Natural killer cell treated with Interleukin-12 subunit alpha and Interleukin-12 subunit beta and Interleukin-15 and Interleukin-18, amount 100 ng/mL, for 72 hours (primary cell): ENCODE measurements at regions not wholly inside any gene's neighbourhood (a gene's known extent, or its start where the extent isn't known, plus 50 kb on each side); places are given as distances from the start of the nearest gene placed in this dataset.
A peak's percentile ranks its signal among the peaks of the same experiment; 100 is the strongest.

ENCODE experiments used
- ATAC-seq, 2 donors: fragments of 150-1000 bp; cut with Tn5 transposase in 1 of 2; sonication (Bioruptor Pico), chemical (Tn5 transposase) in 1 of 2; 2 replicates each; pipeline ENCODE4 v1.10.0; 2021
- DNase-seq: peaks from one replicate; pipeline ENCODE4 v3.0.0; 2022; ENCODE audit warnings: low spot score
- H3K27ac Mint-ChIP-seq, 2 donors: 1 replicate in 1 of 2; 2 replicates in 1 of 2; pipeline ENCODE4 v1.8.0; 2022; ENCODE audit warnings: mixed read lengths in 2 of 2, mild to moderate bottlenecking in 1 of 2, moderate library complexity in 1 of 2
- H3K27me3 Mint-ChIP-seq, 2 donors: 1 replicate in 1 of 2; 2 replicates in 1 of 2; pipeline ENCODE4 v1.8.0; 2022; ENCODE audit warnings: mixed read lengths in 2 of 2
- H3K36me3 Mint-ChIP-seq: one replicate; pipeline ENCODE4 v1.8.0; 2022; ENCODE audit warnings: mixed read lengths
- H3K4me1 Mint-ChIP-seq, 2 donors: 1 replicate in 1 of 2; 2 replicates in 1 of 2; pipeline ENCODE4 v1.8.0; 2022; ENCODE audit warnings: low read depth in 2 of 2, mixed read lengths in 2 of 2, mild to moderate bottlenecking in 1 of 2
- H3K4me3 Mint-ChIP-seq: one replicate; pipeline ENCODE4 v1.8.0; 2022; ENCODE audit warnings: mixed read lengths
- H3K9me3 Mint-ChIP-seq: 2 replicates; pipeline ENCODE4 v1.8.0; 2022; ENCODE audit warnings: mixed read lengths

DNA sequence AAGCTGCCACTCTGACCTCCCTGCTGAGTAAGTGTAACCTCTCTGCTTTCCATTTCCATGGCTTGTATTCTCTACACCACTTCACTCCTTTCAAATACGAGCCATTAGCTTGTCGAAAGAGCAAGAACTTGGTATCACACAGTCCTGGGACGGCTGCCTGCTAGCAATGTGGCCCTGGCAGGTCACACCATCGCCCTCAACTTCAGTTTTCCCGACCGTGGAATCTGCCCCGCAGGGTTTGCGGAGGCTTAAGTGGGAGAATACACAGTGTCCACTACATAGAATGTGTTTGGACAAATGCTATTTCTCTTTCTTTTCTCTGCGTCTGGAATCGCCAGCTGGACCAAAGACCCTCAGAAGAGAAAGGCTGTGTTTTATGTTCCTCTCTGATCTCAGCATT lies 78.6 kb upstream of the STOX2 start:
- Mint-ChIP-seq H3K27ac (no peak overlapping the region), H3K4me3 (no peak overlapping the region), H3K36me3 (no peaks in the 10 kb centered on the region), H3K9me3 (no peaks in the 10 kb centered on the region), H3K27me3 (peaks cover 0 to 12% of the 10 kb centered on the region in 2 donors), H3K4me1 (peaks cover 0 to 5% of the 10 kb centered on the region in 2 donors)
- no peak for ATAC-seq
- DNase-seq = no peak

DNA sequence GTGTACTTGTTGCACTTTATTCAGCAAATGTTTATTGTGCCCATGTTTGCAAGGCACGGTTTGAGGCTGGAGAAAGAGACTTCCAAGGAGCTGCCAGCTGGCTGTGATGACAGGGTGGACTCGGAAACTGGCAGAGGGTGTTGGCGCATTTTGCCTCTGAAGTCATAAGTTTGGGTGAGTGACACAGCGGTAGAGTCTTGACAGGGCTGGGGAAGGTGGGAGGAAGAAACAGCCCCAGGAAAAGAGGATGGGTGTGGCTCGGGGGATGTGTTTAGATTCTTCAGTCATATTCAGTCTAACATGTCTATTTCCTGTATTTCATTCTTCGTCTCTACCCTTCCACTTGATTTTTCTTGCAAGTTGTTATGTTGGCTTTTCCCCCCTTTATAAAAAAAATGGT lies 77.0 kb upstream of the STOX2 start:
- Mint-ChIP-seq H3K27me3 (peaks cover 0 to 12% of the 10 kb centered on the region in 2 donors), H3K4me1 (peaks cover 0 to 5% of the 10 kb centered on the region in 2 donors), H3K36me3 (no peaks in the 10 kb centered on the region), H3K9me3 (no peaks in the 10 kb centered on the region), H3K27ac (no peak overlapping the region), H3K4me3 (no peak overlapping the region)
- ATAC-seq (no peak), DNase-seq (no peak)

DNA sequence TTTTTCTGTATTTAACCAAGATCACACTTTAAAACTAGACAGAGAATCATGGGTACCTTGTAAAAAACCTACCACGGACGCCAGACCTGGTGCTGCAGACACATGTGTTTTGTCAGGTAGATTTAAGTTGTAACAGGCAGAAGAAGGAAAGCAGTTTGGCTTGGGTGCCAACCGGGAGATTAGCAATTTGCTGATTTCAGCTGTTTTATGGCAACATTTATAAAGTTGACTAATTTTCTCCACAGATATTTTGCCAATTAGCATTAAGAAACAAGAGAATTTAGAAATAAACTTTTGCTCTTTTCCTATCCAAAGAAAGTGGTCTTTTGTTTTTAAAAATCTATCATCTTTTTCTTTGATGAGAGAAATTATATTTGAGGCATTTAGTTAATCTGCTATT lies 76.3 kb upstream of the STOX2 start:
- Mint-ChIP-seq H3K4me3 (no peak overlapping the region), H3K27me3 (peaks cover 0 to 15% of the 10 kb centered on the region in 2 donors), H3K4me1 (peaks cover 0 to 5% of the 10 kb centered on the region in 2 donors), H3K27ac (no peak overlapping the region), H3K9me3 (no peaks in the 10 kb centered on the region), H3K36me3 (no peaks in the 10 kb centered on the region)
- no peak for ATAC-seq
- no peak for DNase-seq

DNA sequence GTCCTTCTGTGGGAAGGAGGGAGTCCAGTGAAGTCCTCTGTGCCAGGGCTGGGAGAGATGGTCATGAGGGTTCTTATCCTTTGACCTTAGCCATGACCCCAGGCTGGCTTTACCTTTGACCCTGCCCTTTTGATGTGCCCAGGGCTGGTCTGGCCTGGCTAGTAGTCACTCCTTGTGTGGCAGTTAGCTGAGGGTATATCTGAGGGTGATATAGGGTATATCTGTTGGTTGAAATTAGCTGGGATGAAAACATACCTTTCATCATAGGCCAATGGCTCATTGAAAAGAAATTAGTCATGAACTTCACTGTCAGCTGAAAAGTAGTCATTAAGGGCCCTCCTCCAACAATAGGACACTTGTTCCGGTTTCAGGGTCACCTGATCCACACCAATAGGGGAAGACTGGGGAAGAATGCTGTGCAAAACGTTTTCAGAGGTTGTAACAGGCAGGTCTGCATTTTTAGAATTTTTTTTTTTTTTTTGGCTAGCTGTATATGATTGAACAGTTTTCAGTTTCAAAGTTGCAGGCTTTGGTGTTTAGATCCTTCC lies 74.6 kb upstream of the STOX2 start:
- peak in 1 of 2 donors; percentile 9 for ATAC-seq
- Mint-ChIP-seq H3K4me1 (peaks cover 0 to 5% of the 10 kb centered on the region in 2 donors), H3K36me3 (no peaks in the 10 kb centered on the region), H3K27ac (no peak overlapping the region), H3K27me3 (peaks cover 9 to 15% of the 10 kb centered on the region in 2 donors), H3K9me3 (no peaks in the 10 kb centered on the region), H3K4me3 (no peak overlapping the region)
- no peak for DNase-seq

DNA sequence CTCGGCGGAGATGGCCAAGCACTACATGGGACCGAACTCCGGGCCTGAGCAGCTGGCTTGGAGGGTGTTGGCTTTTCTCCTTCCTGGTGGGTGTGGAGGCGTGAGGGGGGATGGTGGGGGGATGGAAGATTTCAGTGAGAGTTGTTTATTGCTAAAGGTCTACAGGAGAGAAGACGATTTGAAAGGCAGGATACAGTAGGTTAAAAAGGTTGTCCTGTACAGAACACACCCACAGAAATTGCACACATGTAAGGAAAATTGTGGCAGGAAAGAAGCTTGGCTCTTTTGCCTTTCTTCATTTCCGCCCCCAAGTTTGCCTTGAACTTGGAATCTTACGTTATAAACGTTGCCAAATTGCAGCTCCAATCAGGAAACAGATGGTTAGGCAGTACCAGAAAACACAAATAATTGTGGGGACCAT lies 74.1 kb upstream of the STOX2 start:
- DNase-seq (no peak), ATAC-seq (no peak)
- peaks cover 9 to 17% of the 10 kb centered on the region in 2 donors for H3K27me3 Mint-ChIP-seq
- peaks cover 0 to 5% of the 10 kb centered on the region in 2 donors for H3K4me1 Mint-ChIP-seq
- H3K4me3 Mint-ChIP-seq = no peak overlapping the region
- H3K27ac Mint-ChIP-seq = no peak overlapping the region
- no peaks in the 10 kb centered on the region for H3K9me3 Mint-ChIP-seq
- no peaks in the 10 kb centered on the region for H3K36me3 Mint-ChIP-seq

- no peak overlapping the region for H3K27ac Mint-ChIP-seq
- no peak overlapping the region for H3K4me3 Mint-ChIP-seq
- no peaks in the 10 kb centered on the region for H3K36me3 Mint-ChIP-seq
- no peaks in the 10 kb centered on the region for H3K9me3 Mint-ChIP-seq
- DNase-seq (no peak), ATAC-seq (no peak)
- H3K27me3 Mint-ChIP-seq = peaks cover 11 to 15% of the 10 kb centered on the region in 2 donors
- H3K4me1 Mint-ChIP-seq = peaks cover 0 to 5% of the 10 kb centered on the region in 2 donors
These were observed 73.4 kb upstream of the STOX2 start for GRCh38 chr4:183831683-183832082.

- ATAC-seq = no peak
- H3K27ac Mint-ChIP-seq = no peak overlapping the region
- H3K36me3 Mint-ChIP-seq = no peaks in the 10 kb centered on the region
These were observed 72.2 kb upstream of the STOX2 start for GRCh38 chr4:183832776-183833450.

DNA sequence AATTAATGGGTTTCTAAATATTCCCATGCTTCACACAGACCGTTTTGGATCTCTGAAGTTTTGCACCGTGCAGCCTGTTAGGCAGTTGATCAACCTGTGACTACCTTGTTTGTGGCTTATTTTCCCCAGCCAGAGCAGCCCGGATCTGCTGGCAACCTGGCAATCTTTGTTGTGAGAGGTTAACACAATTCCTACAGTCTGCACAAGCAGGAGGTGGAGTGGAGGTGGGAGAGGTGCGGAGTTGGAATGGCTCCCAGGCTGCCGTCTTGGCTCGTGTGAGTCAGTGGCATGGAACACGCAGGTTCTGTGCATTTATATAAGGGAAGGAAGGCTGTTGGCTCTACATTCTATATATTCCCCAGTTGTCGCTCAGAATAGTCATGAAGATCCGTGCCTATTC lies 70.9 kb upstream of the STOX2 start:
- no peak for ATAC-seq
- no peaks in the 10 kb centered on the region for H3K36me3 Mint-ChIP-seq
- no peaks in the 10 kb centered on the region for H3K9me3 Mint-ChIP-seq
- peaks cover 19 to 22% of the 10 kb centered on the region in 2 donors for H3K27me3 Mint-ChIP-seq
- H3K27ac Mint-ChIP-seq = no peak overlapping the region
- H3K4me3 Mint-ChIP-seq = no peak overlapping the region
- DNase-seq = no peak
- H3K4me1 Mint-ChIP-seq = no peaks in the 10 kb centered on the region

More at GRCh38 chr4:183832776-183833450, 72.2 kb upstream of the STOX2 start:
- no peak for DNase-seq
- H3K9me3 Mint-ChIP-seq = no peaks in the 10 kb centered on the region
- peaks cover 0 to 5% of the 10 kb centered on the region in 2 donors for H3K4me1 Mint-ChIP-seq
- peaks cover 14 to 15% of the 10 kb centered on the region in 2 donors for H3K27me3 Mint-ChIP-seq
- H3K4me3 Mint-ChIP-seq = no peak overlapping the region

GRCh38 chr4:183837222-183837621 lies 67.9 kb upstream of the STOX2 start:
- Mint-ChIP-seq H3K4me1 (no peaks in the 10 kb centered on the region), H3K27ac (no peak overlapping the region), H3K9me3 (no peaks in the 10 kb centered on the region), H3K36me3 (no peaks in the 10 kb centered on the region), H3K4me3 (no peak overlapping the region), H3K27me3 (peaks cover 19 to 22% of the 10 kb centered on the region in 2 donors)
- DNase-seq = no peak
- no peak for ATAC-seq

GRCh38 chr4:183838987-183839712 lies 66.0 kb upstream of the STOX2 start:
- no peak for DNase-seq
- Mint-ChIP-seq H3K4me1 (no peaks in the 10 kb centered on the region), H3K27ac (no peak overlapping the region), H3K9me3 (no peaks in the 10 kb centered on the region), H3K36me3 (no peaks in the 10 kb centered on the region), H3K4me3 (no peak overlapping the region), H3K27me3 (peaks cover 14 to 20% of the 10 kb centered on the region in 2 donors)
- no peak for ATAC-seq

DNA sequence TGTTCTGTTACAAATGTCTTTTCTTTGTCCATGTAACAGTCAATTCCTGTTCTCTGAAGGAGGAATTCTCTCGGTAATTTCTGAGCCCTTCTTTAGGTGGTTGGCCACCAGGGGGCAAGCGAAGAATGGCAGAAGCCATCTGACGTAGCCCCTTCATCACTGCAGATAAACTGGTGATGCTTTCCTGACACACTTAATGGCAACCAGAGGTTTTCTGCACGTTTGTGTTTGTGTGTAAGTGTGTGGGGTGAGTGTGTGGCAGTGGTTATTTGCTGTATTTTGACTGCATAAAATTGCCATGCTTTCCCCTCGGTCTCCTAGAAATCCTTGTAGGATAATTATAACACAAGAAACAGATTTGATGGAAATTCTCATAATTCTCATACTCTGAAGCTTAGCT lies 64.8 kb upstream of the STOX2 start:
- DNase-seq (peak; percentile 77), ATAC-seq (no peak)
- no peak overlapping the region for H3K4me3 Mint-ChIP-seq
- no peak overlapping the region for H3K27ac Mint-ChIP-seq
- peaks cover 17 to 20% of the 10 kb centered on the region in 2 donors for H3K27me3 Mint-ChIP-seq
- H3K4me1 Mint-ChIP-seq = no peaks in the 10 kb centered on the region
- H3K36me3 Mint-ChIP-seq = no peaks in the 10 kb centered on the region
- no peaks in the 10 kb centered on the region for H3K9me3 Mint-ChIP-seq

GRCh38 chr4:183841001-183841400 lies 64.1 kb upstream of the STOX2 start:
- no peak overlapping the region for H3K4me3 Mint-ChIP-seq
- ATAC-seq = no peak
- H3K4me1 Mint-ChIP-seq = no peaks in the 10 kb centered on the region
- H3K27me3 Mint-ChIP-seq = peaks cover 15 to 23% of the 10 kb centered on the region in 2 donors
- H3K9me3 Mint-ChIP-seq = no peaks in the 10 kb centered on the region
- DNase-seq = no peak
- H3K27ac Mint-ChIP-seq = no peak overlapping the region
- no peaks in the 10 kb centered on the region for H3K36me3 Mint-ChIP-seq

GRCh38 chr4:183842129-183842528 lies 63.0 kb upstream of the STOX2 start:
- ATAC-seq (no peak), DNase-seq (no peak)
- Mint-ChIP-seq H3K9me3 (no peaks in the 10 kb centered on the region), H3K4me3 (no peak overlapping the region), H3K27me3 (peaks cover 12 to 28% of the 10 kb centered on the region in 2 donors), H3K36me3 (no peaks in the 10 kb centered on the region), H3K27ac (no peak overlapping the region), H3K4me1 (no peaks in the 10 kb centered on the region)

DNA sequence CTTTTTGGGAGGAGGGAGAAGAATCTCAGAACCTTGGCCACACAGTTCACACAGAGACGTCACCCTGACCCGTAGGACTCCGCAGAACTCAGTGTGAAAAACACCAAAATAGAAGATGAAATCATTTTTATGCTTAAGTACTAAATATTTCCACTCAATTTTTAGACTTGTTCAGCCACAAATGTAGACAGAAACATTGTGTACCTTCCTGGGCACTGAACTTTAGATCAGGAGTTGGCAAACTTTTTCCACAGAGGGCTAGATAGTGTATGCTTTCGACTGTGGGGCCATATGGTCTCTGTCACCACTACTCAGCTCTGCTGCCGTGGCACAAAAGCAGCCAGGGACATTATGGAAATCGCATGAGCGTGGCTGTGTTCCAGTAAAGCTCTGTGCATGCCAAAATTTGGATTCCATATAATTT lies 61.8 kb upstream of the STOX2 start:
- Mint-ChIP-seq H3K36me3 (no peaks in the 10 kb centered on the region), H3K9me3 (no peaks in the 10 kb centered on the region), H3K4me1 (no peaks in the 10 kb centered on the region), H3K27ac (no peak overlapping the region), H3K4me3 (no peak overlapping the region), H3K27me3 (peaks cover 17 to 37% of the 10 kb centered on the region in 2 donors)
- ATAC-seq = no peak
- no peak for DNase-seq
